ENCODE measurements at regions not wholly inside any gene's neighbourhood (a gene's known extent, or its start where the extent isn't known, plus 50 kb on each side); places are given as distances from the start of the nearest gene placed in this dataset.

DNA sequence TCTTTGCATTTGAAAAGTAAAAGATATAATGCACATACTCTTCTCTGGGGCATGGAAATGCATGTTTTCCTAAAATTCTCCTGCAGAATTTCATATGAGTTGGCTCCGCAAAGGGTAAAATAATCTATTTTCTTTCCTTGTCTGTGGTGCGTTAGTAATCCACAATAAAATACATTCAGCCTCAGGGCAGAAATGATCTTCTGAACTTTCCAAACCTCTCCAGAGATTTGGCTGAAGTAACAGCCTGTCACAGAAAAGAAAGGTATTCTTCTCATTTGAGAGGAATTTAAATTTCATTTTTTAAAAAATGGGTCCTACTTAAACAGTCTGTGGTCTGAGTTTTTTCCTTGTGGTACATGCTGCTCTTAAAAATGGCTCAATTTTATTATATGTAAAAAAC is 182.7 kb upstream of the DCBLD2 start:
- TF ChIP-seq RAD21 (conservative IDR thresholded peaks at IDR 0.05), result no peak
- TF ChIP-seq, protein P1, sequence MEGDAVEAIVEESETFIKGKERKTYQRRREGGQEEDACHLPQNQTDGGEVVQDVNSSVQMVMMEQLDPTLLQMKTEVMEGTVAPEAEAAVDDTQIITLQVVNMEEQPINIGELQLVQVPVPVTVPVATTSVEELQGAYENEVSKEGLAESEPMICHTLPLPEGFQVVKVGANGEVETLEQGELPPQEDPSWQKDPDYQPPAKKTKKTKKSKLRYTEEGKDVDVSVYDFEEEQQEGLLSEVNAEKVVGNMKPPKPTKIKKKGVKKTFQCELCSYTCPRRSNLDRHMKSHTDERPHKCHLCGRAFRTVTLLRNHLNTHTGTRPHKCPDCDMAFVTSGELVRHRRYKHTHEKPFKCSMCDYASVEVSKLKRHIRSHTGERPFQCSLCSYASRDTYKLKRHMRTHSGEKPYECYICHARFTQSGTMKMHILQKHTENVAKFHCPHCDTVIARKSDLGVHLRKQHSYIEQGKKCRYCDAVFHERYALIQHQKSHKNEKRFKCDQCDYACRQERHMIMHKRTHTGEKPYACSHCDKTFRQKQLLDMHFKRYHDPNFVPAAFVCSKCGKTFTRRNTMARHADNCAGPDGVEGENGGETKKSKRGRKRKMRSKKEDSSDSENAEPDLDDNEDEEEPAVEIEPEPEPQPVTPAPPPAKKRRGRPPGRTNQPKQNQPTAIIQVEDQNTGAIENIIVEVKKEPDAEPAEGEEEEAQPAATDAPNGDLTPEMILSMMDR (IDR thresholded peaks at IDR 0.05; ENCODE audit: poor library complexity, severe bottlenecking), result no peak
- no peak for TF ChIP-seq EZH2 (IDR thresholded peaks at IDR 0.05; ENCODE audit: borderline replicate concordance, insufficient read depth, low read length, poor library complexity, severe bottlenecking)
- TF ChIP-seq MXI1 (conservative IDR thresholded peaks at IDR 0.05; ENCODE audit: poor library complexity, severe bottlenecking), result no peak
- no peak for TF ChIP-seq TAF1 (IDR thresholded peaks at IDR 0.05; ENCODE audit: low read depth)
- no peak for TF ChIP-seq POLR2AphosphoS5 (IDR thresholded peaks at IDR 0.05)

Data from neural cell (in vitro differentiated cells).